CD4-positive, alpha-beta T cell treated with Interleukin-1 beta for 1 hour (primary cell): ENCODE measurements at regions not wholly inside any gene's neighbourhood (a gene's known extent, or its start where the extent isn't known, plus 50 kb on each side); places are given as distances from the start of the nearest gene placed in this dataset.
"Not testable (repeated sequence)": the region's sequence is repeated elsewhere in the genome, so short reads cannot be mapped to it uniquely, and the experiment has no call there.

Source experiments
- DNase-seq, 2 donors: peaks; one replicate each; pipeline ENCODE4 v3.0.0-alpha.2; 2020 to 2022

DNA sequence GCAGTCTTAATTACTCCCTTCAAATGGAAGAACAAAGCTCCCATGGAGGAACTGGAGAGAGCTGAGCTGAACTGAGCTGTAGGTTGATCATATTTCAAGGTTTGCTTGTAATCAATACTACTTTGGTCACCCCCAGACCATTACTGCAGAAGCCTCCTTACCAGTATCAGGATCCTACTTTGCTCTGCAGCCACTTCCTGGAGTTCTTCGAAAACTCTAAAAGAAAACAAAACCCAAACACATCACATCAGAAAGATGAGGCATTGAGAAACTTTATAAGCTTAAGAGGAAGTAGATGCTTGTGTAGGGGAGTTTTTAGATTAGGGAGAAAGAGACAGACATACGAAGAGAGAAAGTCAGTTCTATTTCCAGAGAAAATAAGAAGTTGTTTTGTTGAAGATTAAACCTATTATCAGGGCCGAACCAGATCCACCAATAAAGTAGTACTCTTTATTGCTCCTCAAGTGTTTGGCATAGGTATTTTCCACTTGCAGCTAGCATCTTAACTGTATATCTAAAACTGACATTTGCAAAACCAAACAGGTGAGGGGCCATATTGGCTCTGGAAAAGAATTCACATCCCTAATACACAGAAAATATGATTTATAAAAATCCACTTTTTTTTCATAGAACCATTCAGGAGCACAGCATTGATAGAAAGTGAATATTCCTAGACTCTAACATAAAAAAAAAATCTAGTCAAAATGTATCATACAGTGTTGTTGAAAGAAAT, 166.9 kb upstream of the KLF7 start:
- DNase-seq: no peak

DNA sequence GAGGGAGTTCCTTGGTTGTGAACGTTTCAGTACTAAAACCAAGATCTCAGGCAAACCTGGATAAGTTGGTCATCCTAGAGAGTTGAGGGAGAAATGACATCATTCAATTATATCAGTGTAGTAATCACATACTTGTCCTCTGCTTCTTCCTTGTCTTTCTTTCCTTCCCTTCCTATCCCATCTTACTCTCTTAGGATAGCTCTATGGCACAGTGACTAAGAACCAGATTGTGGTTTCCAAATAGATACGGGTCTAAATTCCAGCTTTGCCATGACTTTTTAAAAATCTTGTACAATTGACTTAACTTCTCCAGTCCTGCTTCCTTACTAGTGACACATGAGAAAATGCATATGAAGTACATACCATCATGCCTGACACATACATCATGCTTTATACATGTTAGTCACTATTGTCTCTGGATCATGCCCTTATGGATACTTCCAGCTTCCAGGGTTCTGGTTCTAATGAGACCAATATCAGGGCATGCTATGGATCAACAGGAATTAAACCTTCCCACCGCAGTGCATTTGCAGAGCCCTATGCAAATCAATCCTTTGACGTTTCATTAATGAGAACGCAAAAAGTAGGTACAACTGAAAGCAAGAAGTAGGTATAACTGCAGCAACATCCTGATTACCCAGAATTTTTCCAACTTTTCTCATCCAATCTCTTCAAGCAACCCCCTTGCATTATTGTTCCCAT, 168.0 kb upstream of the KLF7 start:
- no peak for DNase-seq

DNA sequence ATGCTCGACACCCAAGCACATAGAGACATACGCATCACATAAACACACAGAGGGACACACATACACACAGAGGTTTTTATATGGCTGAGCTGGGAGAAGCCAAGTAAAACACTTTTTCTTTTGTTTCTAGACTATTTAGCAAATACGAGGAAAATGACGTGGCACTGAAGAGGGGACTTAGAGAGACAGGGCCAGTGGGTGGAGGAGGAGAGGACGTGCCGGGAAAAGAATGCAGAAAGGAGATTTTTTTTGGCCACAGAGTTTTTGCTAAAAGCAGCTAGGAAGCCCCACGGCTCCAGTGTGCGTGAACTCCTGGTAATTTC, 168.5 kb upstream of the KLF7 start:
- DNase-seq: no peak

DNA sequence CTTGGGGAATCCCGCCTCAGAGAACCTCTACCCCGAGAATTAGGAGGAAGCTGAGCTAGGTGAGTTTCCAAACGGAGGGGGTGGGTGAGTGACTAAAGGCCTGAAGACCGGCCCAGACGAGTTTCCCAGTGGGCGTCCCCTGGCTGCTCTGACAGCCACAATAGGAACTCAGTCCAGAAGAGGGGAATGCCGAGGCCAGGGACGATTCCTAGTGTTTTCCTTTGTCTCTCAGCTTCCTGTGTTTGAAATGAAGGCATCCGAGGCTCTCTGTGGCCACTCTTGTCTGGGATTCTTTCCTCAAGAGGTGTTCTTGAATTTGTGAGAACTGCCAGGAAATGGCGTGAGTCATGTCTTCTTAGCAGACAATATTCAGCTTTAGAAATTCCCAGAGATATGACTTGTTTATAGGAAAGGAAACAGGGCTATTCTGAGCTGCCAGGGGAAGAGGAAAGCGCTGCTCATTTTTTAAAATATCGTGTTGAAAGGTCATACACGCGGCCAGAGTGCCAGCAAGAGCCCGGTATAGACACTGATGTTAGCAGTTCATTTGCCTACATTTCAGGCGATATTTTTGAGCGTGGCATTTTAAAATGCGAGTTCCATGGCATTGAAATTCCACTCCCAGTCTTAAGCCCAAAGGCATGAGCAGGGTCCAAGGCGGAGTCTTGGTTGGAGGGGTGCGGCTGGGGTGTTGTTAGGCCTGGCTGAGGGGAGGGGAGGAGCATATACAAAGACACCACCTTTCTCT, 169.1 kb upstream of the KLF7 start:
- no peak for DNase-seq

DNA sequence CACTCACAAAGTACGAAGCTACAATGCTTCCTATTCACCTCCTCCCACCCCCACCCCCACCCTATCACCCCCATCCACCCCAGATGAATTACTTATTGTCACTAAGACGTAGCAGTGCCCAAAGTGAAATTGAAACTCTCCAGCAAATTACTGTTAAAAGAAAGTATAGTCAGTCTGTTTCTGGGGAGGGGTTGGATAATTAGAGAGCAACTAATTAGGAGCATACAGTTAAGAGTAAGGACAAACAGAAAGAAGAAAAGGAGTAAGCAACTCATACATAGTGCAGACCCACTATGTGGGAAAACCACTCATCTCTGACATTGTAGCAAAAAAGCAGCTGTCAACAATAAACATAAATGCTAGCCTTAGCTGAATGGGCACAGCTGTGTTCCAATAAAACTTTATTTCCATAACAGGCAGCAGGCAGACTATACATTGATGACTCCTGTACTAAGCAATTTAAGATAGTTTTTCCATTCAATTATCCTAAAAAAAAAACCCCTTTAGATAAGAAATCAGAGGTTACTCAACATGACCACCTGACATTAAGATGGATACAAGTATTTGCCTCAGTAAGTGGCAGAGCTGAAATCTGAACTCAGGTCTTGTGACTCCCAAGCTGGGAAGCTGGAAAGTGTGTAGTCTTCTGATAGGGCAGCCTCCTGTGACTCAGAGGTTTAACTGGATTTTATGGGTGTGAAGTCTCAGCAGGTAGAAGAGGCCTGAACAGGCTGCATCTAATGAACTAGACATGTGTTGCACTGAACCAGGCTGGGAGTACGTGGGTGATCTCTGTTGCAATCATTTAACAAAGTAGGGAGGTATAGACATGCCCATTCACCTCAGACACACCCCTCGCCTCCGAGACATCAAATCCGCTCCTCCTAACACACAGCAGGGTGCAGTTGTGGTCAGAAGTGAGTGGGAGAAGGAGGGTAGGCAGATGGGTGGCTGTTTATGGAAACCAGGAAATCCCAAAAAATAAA, 171.8 kb upstream of the KLF7 start:
- DNase-seq: peak in 1 of 2 donors; percentile 32

DNA sequence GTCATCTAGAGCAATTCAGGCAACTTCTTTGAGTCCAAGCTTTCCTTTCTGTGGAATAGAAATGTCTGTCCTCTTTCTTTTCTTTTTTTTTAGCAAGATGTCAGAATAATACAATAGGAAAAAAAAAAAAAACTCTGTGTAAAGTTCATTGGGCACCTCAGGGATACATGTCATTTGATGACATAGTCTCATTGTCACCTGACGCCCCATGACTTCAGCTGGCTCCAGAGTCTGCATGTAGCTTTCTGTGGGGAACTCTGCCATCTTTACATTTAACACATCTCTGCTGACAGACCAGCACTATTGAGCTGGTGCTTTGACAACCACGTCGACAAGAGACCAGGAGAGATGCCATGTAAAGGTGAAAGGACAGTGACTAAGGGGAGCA, 172.5 kb upstream of the KLF7 start:
- no peak for DNase-seq

DNA sequence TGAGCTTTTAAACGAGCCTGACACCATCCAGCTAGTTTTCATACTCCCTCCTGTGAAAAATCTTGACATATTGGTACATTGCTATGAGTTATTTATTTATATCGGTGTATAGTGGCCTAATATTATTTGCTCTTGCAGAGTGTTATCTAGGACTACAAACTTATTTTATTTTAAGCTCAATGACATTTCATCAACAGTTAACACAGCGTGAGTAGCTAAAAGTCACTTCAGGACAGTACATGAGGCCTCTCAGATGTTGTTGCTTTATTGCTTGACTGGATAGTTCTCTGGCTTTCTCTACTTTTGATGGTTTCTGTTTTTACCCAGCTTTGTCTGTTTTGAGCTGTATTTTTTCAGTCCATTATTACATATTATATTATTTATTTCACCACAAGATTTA, 172.9 kb upstream of the KLF7 start:
- no peak for DNase-seq

DNA sequence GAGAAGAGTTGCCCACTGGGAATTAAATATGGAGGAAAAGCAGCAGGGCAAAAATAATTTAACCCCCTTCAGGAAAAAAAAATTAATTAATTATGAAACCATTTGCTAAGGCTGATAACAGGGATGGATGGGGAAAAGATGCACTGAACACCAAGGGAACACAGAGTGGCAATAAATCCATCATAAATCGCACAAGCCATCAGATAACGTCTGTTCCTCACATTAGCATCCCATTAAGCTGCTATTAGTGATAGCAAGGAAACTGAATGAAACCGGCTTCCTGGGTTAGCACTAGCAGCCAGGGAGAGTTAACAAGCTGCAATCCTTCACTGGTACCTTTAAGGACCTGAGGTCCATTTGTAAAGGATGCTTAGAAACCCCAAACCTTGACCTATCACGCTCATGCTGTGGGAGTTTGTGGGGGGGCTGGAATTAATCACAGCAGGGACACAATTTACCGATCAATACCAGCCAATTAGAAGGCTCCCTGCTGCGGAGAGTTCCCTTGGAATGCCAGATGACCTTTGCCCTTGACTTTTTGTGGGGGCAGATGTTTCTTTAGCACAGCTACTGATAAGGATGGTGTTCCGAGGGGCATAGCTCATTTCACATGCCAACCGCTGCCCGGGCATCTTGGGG, 175.5 kb upstream of the KLF7 start:
- no peak for DNase-seq

DNA sequence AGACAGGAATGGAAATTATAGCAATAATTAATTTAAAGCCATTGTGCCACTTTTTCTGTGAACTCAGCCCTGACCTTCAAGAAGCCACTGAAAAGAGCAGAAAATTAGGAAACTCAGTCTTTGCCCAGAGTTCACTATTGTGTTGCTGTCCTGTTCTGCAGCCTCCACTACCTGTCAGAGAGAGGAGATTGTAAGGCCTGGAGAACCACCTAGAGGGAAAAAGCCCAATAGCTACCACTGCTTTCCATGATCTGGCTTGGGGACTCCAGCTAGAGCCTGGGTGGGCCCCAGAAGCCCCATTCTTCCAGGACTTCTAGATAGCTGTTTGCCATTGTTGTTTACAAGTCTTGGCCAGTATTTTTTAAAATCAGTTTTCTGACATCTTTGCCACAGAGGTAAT, 176.1 kb upstream of the KLF7 start:
- DNase-seq: no peak

DNA sequence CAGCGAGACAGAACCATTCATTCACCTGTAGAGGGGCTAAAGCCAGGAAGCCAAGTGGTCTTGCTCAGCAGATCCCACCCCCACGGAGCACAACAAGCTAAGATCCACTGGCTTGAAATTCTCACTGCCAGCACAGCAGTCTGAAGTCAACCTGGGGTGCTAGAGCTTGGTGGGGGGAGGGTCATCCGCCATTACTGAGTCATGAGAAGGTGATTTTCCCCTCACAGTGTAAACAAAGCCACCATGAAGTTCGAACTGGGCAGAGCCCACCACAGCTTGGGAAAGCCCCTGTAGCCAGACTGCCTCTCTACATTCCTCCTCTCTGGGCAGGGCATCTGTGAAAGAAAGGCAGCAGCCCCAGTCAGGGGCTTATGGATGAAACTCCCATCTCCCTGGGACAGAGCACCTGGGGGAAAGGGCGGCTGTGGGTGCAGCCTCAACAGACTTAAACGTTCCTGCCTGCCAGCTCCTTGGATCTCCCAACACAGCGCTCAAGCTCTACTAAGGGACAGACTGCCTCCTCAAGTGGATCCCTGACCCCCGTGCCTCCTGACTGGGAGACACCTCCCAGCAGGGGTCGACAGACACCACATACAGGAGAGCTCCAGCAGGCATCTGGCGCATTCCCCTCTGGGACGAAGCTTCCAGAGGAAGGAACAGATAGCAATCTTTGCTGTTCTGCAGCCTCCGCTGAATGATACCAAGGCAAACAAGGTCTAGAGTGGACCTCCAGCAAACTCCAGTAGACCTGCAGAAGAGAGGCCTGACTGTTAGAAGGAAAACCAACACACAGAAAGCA, 179.0 kb upstream of the KLF7 start:
- not testable (repeated sequence) for DNase-seq

DNA sequence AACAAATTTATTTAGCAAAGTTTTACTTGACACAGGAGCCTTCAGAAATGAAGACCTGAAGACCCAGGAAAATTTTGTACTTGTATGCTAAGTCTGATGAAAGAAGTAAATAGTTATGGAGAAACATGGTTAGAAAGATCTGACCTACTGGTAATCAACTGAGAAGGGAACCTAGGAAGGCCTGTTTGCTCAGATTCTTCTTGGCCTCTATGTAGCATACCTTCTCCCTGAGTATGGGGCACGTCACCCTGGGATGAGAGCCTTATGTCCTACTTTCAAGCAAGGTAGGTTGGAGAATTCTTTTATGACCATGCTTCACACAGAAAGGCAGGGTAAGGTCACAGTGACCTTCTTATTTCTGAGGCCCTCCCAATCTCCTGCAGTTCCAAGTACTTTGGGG, 178.6 kb upstream of the CREB1 start:
- DNase-seq: no peak

DNA sequence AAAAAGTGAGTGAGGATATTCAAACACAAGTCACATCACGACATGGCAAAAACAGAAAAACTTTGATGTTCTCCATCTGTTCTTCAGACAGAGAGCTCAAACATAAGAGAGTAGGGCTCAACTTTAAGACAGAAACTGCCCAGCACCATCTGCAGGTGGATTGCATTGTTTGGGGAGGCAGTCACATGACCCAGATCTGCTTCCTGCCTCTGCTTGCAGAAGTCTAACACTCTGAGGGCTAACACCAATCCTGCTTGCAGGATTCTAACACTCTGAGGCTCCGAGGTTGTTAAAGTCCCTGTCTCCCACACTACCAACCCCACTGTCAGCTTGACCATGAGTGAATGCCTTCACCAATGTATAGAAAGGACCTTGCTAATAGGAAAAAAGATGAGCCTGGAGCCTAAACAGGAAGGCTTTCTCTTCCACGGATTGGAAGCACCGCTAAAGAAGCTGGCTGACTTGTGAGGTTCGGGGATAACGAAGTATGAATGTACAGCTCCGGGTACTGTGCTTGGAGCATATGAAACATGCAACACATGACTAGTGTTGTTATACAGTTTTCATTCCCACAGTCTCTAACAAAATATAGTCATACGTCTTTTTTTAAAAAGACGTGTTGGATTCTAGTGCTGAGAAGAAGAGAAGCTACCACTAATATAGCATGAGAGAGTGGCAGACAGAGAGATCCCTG, 176.6 kb upstream of the CREB1 start:
- DNase-seq: peak; percentile 11 to 26

DNA sequence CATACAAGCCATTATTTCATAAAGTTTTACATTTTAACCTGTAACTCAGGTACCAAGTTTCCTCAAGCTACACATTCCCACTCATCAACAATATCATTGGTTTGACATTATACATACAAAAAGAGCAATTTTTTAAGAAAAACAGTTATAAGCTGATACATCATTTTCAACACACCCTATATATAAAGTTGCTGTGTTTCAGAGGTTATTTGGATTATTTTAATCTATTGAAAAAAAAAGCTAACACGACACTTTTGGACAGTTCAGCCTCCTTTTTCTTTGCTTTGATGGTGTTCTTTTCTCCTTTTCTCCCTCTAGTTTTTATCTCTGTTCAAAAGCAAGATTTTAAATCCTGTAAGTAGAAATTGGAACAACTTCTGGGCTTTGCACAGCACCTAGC, 175.9 kb upstream of the CREB1 start:
- DNase-seq: no peak

DNA sequence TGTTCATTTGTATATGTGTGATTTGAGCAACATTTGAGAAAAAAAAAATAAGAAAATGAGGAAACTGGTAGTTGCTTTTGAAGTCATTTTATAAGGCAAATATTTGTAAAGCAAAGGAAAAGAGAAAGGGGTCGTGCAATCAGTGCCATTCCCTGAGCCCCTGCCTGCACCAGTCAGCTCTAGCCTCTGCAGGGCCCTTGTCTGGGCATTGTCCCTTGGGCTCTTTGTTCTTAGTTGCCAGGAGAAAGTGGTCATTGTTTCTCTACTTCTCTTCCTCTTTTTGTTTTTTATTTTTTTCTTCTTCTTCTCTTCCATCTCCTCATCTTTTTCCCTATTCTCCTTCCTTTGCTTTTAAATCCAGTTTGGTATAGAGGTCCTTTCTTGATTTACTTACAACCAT, 175.3 kb upstream of the CREB1 start:
- DNase-seq: no peak

DNA sequence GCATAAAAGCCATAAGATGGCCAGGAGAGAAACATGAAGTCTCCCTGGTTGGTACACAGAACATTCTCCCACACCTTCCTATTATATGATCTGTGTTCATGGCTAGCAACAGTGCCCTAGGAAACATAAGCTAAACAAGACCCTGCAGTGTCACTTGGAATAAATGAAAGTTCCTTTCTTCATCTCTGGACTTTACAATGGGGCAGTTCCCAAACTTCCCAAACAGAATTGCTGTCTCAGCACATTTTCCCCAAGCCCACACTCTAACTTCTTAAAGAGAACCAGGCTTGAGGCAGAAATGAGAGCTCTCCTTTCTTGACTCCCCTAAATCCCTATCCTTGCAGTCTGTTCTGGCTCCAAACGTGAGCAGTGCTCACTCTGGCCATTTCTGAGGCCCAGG, 173.2 kb upstream of the CREB1 start:
- DNase-seq: no peak

DNA sequence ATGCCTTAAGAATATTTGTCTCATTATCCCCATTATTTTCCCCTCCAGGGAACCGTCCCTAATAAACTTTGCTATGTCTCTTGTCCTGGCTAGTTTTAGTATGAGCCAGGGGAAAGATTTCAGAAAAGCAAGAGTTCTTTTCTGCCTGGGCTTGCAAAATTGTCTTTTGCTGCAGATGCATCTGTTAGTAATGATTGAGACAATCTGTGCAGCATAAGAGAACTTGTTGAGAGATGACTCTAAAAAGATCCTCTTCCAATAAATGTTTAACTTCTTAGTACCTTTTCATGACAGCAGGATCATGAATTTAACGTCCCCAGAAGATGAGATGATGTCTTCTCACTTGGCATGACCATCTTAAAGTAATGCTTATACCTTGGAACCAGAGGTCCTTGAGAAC, 172.5 kb upstream of the CREB1 start:
- DNase-seq: no peak

DNA sequence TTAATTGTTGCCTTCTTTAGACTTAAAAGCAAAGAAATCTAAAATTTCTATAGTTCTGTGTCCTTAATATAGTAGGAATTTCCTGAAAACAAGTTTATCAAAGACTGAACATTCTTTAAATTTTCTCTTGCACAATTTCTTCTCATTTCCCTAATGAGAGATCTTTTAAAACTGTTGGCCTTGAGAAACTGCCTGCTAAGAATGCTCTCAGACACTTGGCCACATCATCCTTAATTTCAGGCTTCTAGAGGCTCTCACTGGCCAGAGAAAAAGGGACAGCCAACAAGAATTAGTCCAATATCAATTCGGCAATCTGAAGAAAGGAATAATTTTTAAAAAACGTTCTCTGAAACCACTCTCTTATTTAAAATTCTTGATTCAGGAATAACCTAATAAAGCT, 167.0 kb upstream of the CREB1 start:
- DNase-seq: no peak

DNA sequence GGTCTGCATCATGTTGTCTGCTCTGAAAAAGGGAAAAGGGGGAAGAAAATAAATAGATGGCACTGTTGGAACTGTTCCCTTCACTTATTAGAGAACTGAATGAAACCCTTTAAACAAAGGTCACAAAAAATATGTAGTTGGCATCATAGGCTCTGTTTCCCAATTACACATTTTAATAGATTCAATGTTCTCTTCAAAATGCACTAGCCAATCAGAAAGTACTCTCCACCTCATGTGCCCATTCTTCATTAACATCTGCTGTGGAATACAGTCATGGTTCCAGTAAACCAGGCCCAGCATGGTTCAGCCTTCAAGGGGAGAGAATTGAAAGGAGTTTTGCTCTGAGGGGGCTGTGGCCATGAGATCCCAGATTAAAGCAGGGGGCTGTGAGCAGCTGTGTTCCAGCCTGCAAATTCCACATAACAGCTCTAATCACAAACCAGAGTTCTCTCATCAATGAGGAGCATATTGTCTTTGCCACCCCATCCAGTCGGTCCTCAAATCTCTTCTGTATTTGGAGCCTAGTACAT, 165.9 kb upstream of the CREB1 start:
- no peak for DNase-seq

DNA sequence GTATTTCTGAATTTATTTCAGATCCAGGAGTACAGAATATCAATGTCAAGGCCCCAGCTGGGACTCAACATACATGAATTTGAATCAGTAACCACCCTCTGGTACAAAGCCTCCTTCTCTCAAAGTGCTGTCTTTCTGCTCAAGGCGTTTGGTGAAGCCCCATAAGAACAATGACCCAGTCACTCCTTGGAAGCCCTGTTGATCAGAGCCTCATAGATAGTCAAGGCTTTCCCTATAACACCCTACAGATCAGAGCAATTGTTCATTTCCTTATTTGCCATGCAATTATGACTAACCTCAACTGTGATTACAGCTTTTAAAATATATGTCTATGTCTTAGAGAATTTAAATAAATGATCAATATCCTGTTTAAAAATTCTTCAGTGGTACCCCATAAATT, 159.1 kb upstream of the CREB1 start:
- no peak for DNase-seq

DNA sequence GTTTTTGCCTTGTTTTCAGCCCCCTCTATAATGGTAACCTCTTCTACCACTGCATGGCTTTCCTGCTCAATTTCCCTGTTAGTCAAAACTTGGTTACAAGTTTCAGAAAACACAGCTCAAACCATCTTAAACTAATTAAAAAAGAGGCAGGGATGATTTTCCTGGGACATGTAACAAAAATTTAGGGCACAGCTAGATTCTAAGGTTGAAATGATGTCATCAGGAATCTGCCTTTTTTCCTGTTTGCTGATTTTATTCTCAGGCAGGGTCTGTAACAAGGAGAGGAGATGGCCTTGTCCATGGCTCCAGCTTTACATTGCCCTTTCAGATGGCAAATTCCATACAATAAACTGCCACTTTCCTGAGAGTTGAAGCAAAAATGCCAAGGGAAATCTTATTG, 157.9 kb upstream of the CREB1 start:
- no peak for DNase-seq

DNA sequence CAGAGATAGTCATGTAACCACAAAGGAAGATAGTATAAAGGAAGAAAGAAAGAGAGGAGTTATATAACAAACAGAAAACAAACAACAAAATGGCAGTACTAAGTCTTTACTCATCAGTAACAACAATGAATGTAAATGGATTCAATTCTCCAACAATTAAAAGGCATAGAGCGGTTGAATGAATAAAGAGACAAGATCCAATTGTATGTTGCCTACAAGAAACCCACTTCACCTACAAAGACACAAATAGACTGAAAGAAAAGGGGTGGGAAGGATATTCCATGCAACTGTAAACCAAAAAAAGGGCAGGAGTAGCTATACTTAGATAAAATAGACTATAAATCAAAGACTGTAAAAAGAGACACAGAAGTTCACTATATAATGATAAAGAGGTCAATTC, 157.3 kb upstream of the CREB1 start:
- no peak for DNase-seq
